PC-3 (cell line): ENCODE measurements at regions not wholly inside any gene's neighbourhood (a gene's known extent, or its start where the extent isn't known, plus 50 kb on each side); places are given as distances from the start of the nearest gene placed in this dataset.

Experiments used
- ATAC-seq: fragments of 200-7000 bp; cut with Tn5 transposase; 2 replicates; pipeline ENCODE4 v1.9.1; 2020; ENCODE audit warnings: mild to moderate bottlenecking, moderate library complexity
- BruUV-seq: library from RNA; stranded (reverse); fragments of 400-500 nt; replicated peaks from 2 replicates; lab custom pipeline; 2021; lab: Mats Ljungman, UMichigan
- CTCF ChIA-PET: fragments of 300-600 bp; sonication (Branson Sonifier 250); formaldehyde crosslinking; loops from one replicate; lab custom pipeline; 2022; ENCODE audit warnings: antibody characterized with exemption; lab: Charles Lee
- POLR2A ChIA-PET: fragments of 300-600 bp; sonication (Branson Sonifier 250); formaldehyde crosslinking; loops from one replicate; lab custom pipeline; 2022; ENCODE audit warnings: antibody characterized with exemption; ENCODE audit not compliant: unreplicated experiment; lab: Charles Lee
- DNase-seq: peaks from one replicate; pipeline ENCODE4 v3.0.0-alpha.2; 2015
- H2AFZ ChIP-seq: fragments of 300-600 bp; sonication (generic); 2 replicates; pipeline ENCODE4 v1.6.0; 2016; ENCODE audit warnings: antibody characterized with exemption, low read length
- H3F3A ChIP-seq: fragments of 300-600 bp; sonication (generic); one replicate; pipeline ENCODE4 v1.6.0; 2017; ENCODE audit warnings: antibody characterized with exemption, low read length, control low read depth, mild to moderate bottlenecking; ENCODE audit not compliant: unreplicated experiment
- H3K27ac ChIP-seq: fragments of 300-600 bp; sonication (generic); 2 replicates; pipeline ENCODE4 v1.5.1; 2016; ENCODE audit warnings: mild to moderate bottlenecking, low read length
- H3K27me3 ChIP-seq: fragments of 300-600 bp; sonication (generic); 2 replicates; pipeline ENCODE4 v1.6.1; 2016; ENCODE audit warnings: low read length, mixed read lengths
- H3K36me3 ChIP-seq: fragments of 300-600 bp; sonication (generic); 2 replicates; pipeline ENCODE4 v1.6.1; 2016; ENCODE audit warnings: low read depth, mixed run types, low read length, mixed read lengths
- H3K4me1 ChIP-seq: fragments of 300-600 bp; sonication (generic); 2 replicates; pipeline ENCODE4 v1.5.1; 2016; ENCODE audit warnings: low read length; ENCODE audit not compliant: insufficient read depth
- H3K4me2 ChIP-seq: fragments of 300-600 bp; sonication (generic); 2 replicates; pipeline ENCODE4 v1.6.0; 2016; ENCODE audit warnings: low read length
- H3K4me3 ChIP-seq: fragments of 300-600 bp; sonication (generic); 2 replicates; pipeline ENCODE4 v1.5.1; 2016; ENCODE audit warnings: mild to moderate bottlenecking, low read length, mixed read lengths
- H3K79me2 ChIP-seq: fragments of 300-600 bp; sonication (generic); 2 replicates; pipeline ENCODE4 v1.6.1; 2017; ENCODE audit warnings: low read length, mixed read lengths
- H3K9ac ChIP-seq: fragments of 300-600 bp; sonication (generic); 2 replicates; pipeline ENCODE4 v1.6.0; 2016; ENCODE audit warnings: mild to moderate bottlenecking, low read length
- H3K9me2 ChIP-seq: fragments of 300-600 bp; sonication (generic); replicated peaks from 2 replicates; pipeline ENCODE4 v1.6.1; 2016; ENCODE audit warnings: mixed run types, low read length, mixed read lengths
- H3K9me3 ChIP-seq: fragments of 300-600 bp; sonication (generic); 2 replicates; pipeline ENCODE4 v1.6.1; 2016; ENCODE audit warnings: low read length, mixed read lengths
- H4K20me1 ChIP-seq: fragments of 300-600 bp; sonication (generic); 2 replicates; pipeline ENCODE4 v1.6.1; 2016; ENCODE audit warnings: low read length, mixed read lengths
- EZH2 ChIP-seq: fragments of 300-600 bp; sonication (generic); IDR thresholded peaks from one replicate; pipeline ENCODE4 v1.6.1; 2017; ENCODE audit warnings: antibody characterized with exemption, mild to moderate bottlenecking, low read length; ENCODE audit not compliant: unreplicated experiment
- EZH2phosphoT487 ChIP-seq: fragments of 300-600 bp; sonication (generic); IDR thresholded peaks from 2 replicates; pipeline ENCODE4 v1.6.1; 2018; ENCODE audit warnings: mild to moderate bottlenecking, antibody characterized with exemption, low read length, borderline replicate concordance
- intact Hi-C: fragments of 100-400 bp; cut with micrococcal nuclease; formaldehyde crosslinking; loops from 2 replicates; pipeline ENCODE4 v1.9.0; 2023
- TF ChIP-seq, protein P1 (sequence below): fragments of 300-600 bp; sonication (generic); conservative IDR thresholded peaks from 2 replicates; pipeline ENCODE4 v1.5.1; 2017; ENCODE audit warnings: antibody characterized with exemption, low read depth, mild to moderate bottlenecking, low read length

DNA sequence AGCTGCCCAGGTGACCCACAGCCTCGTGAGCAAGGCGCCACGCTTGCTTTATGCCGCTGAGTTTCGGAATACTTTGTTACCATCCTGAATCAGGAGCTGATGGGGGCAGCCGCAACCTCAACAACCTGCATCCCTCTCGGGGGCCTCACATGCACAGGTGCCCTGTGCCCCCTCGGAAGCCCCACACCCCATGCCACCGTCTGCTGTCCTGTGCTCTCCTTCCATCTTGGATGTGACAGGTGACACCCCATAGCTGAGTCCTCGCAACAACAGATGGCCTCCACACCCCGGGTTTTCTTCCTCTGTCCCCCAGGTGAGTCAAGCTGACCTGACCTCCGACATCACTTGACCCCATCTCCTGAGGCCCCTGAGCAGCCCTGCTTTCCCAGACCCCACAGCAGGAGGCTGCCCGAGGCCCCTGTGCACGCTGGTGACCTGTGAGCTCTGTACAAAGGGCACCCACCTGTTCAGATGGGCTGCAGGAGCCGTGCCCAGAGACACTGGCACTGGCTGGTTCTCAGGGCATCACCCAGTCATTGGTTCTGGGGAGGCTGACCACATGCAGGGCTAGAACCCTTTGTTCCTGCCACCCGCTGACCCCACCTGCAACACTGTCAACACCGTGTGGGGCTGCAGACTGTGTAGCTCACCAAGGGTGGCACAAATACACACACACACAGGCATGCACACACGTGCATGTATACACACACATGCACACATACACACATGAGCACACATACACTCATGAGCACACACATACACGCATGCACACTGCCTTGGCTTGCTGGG, 57.7 kb downstream of the RMI2 start:
- no peak overlapping the region for H3K9ac ChIP-seq
- no peaks in the 10 kb centered on the region; the same call in 1 of the 2 replicates for H3K4me1 ChIP-seq
- no peak overlapping the region for H3K4me2 ChIP-seq
- H3K27me3 ChIP-seq = no peaks in the 10 kb centered on the region
- no peak overlapping the region for H3K4me3 ChIP-seq
- ChIA-PET CTCF (no interaction called here), POLR2A (no interaction called here)
- H3K36me3 ChIP-seq = no peaks in the 10 kb centered on the region
- no TSS peak for BruUV-seq
- H3K79me2 ChIP-seq = no peaks in the 10 kb centered on the region
- no peaks in the 10 kb centered on the region for H3F3A ChIP-seq
- H3K27ac ChIP-seq = no peak overlapping the region
- intact Hi-C loops = no loop called here
- H4K20me1 ChIP-seq = no peaks in the 10 kb centered on the region
- no peak for DNase-seq
- H3K9me2 ChIP-seq = no peaks in the 10 kb centered on the region
- ATAC-seq = no peak
- H2AFZ ChIP-seq = no peak overlapping the region
- TF ChIP-seq, protein P1, sequence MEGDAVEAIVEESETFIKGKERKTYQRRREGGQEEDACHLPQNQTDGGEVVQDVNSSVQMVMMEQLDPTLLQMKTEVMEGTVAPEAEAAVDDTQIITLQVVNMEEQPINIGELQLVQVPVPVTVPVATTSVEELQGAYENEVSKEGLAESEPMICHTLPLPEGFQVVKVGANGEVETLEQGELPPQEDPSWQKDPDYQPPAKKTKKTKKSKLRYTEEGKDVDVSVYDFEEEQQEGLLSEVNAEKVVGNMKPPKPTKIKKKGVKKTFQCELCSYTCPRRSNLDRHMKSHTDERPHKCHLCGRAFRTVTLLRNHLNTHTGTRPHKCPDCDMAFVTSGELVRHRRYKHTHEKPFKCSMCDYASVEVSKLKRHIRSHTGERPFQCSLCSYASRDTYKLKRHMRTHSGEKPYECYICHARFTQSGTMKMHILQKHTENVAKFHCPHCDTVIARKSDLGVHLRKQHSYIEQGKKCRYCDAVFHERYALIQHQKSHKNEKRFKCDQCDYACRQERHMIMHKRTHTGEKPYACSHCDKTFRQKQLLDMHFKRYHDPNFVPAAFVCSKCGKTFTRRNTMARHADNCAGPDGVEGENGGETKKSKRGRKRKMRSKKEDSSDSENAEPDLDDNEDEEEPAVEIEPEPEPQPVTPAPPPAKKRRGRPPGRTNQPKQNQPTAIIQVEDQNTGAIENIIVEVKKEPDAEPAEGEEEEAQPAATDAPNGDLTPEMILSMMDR = no peak
- TF ChIP-seq EZH2 = no peak
- TF ChIP-seq EZH2phosphoT487 = no peak
- no peaks in the 10 kb centered on the region for H3K9me3 ChIP-seq

DNA sequence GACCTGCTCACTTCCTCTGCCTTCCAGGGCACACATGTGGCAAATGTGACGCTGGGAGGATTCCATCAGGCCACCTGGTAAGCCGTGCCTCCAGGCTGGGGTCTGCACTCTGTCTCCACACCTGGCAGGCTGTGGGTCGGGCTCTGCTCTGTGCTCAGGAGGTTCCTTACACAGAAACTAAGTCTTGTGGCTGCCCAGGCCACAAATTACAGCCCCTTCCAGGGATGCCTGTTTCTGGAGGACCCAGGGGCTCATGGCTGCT, 58.2 kb downstream of the RMI2 start:
- Histone ChIP-seq H3K27ac (no peak overlapping the region), H2AFZ (no peak overlapping the region), H4K20me1 (no peaks in the 10 kb centered on the region), H3K9ac (no peak overlapping the region), H3K9me3 (no peaks in the 10 kb centered on the region), H3K36me3 (no peaks in the 10 kb centered on the region), H3K4me1 (no peaks in the 10 kb centered on the region; the same call in 1 of the 2 replicates), H3K27me3 (no peaks in the 10 kb centered on the region), H3F3A (no peaks in the 10 kb centered on the region), H3K4me2 (no peak overlapping the region), H3K9me2 (no peaks in the 10 kb centered on the region), H3K4me3 (no peak overlapping the region), H3K79me2 (no peaks in the 10 kb centered on the region)
- DNase-seq = no peak
- no peak for ATAC-seq
- CTCF ChIA-PET = no interaction called here
- intact Hi-C loops = no loop called here
- BruUV-seq = no TSS peak
- TF ChIP-seq, protein P1 = no peak
- POLR2A ChIA-PET = no interaction called here

DNA sequence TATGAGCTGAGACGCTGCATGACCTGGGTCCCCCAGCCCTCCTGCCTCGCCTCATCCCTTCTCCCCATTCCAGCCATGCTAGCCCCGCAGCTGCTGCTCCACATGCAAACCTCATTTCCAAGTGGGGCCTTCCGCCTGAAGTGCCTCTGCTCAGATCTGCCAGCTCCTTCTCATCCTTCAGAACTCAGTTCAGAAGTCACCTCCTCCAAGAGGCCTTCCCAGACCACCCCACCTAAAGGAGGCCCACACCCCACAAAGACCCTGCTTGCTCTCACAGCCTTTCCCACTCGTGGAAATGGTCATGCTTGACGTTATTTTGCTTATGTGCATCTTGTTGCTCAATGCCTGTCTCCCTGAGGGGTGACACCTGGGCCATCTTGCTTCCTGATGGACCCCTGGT, 58.7 kb downstream of the RMI2 start:
- ATAC-seq = no peak
- no peaks in the 10 kb centered on the region for H3K36me3 ChIP-seq
- no peak overlapping the region for H2AFZ ChIP-seq
- no peaks in the 10 kb centered on the region for H3K9me2 ChIP-seq
- TF ChIP-seq EZH2 = no peak
- no peak for TF ChIP-seq EZH2phosphoT487
- TF ChIP-seq, protein P1 = no peak
- H3F3A ChIP-seq = no peaks in the 10 kb centered on the region
- H3K4me2 ChIP-seq = no peak overlapping the region
- no peaks in the 10 kb centered on the region for H4K20me1 ChIP-seq
- no TSS peak for BruUV-seq
- H3K9ac ChIP-seq = no peak overlapping the region
- intact Hi-C loops = no loop called here
- no peaks in the 10 kb centered on the region for H3K9me3 ChIP-seq
- no peaks in the 10 kb centered on the region; the same call in 1 of the 2 replicates for H3K4me1 ChIP-seq
- no peaks in the 10 kb centered on the region for H3K79me2 ChIP-seq
- H3K27ac ChIP-seq = no peak overlapping the region
- no peak for DNase-seq
- CTCF ChIA-PET = no interaction called here
- no peak overlapping the region for H3K4me3 ChIP-seq
- POLR2A ChIA-PET = no interaction called here
- H3K27me3 ChIP-seq = no peaks in the 10 kb centered on the region
